Stimulated activated naive CD8-positive, alpha-beta T cell treated with anti-CD3 and anti-CD28 coated beads, Interleukin-15, Interleukin-2, amounts not matched to agents 100 U/mL and 50 U/mL, for 24 hours (primary cell): ENCODE measurements at regions not wholly inside any gene's neighbourhood (a gene's known extent, or its start where the extent isn't known, plus 50 kb on each side); places are given as distances from the start of the nearest gene placed in this dataset.
"Not testable (repeated sequence)": the region's sequence is repeated elsewhere in the genome, so short reads cannot be mapped to it uniquely, and the experiment has no call there.

Experiments
- ATAC-seq: fragments of 150-1000 bp; cut with Tn5 transposase; one replicate; pipeline ENCODE4 v1.10.0; 2021
- DNase-seq: peaks from one replicate; pipeline ENCODE4 v3.0.0; 2021

DNA sequence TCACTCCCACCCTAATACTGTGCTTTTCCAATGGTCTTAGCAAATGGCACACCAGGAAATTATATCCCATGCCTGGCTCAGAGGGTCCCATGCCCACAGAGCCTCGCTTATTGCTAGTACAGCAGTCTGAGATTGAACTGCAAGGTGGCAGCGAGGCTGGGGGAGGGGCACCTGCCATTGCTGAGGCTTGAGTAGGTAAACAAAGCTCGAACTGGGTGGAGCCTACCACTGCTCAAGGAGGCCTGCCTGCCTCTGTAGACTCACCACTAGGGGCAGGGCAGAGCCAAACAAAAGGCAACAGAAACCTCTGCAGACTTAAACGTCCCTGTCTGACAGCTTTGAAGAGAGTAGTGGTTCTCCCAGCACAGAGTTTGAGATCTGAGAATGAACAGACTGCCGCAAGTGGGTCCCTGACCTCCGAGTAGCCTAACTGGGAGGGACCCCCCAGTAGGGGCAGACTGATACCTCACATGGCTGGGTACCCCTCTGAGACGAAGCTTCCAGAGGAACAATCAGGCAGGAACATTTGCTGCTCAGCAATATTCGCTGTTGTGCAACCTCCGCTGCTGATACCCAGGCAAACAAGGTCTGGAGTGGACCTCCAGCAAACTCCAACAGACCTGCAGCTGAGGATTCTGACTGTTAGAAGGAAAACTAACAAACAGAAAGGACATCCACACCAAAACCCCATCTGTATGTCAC, 150.7 kb upstream of the FOXA2 start:
- DNase-seq, ATAC-seq: not testable (repeated sequence)

DNA sequence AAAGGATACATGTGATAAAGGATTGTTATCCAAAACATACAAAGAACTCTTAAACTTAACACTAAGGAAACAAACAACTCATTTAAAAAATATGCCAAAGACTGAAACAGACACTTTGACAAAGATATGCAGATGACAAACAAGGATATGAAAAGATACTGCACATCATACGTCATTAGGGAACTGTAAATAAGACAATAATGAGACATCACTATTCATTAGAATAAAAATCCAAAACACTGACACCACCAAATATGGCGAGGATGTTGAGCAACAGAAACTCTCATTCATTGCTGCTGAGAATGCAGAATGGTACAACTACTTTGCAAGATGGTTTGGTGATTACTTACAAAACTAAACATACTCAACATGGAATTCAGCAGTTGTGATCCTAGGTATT, 156.5 kb upstream of the FOXA2 start:
- ATAC-seq (no peak), DNase-seq (no peak)

DNA sequence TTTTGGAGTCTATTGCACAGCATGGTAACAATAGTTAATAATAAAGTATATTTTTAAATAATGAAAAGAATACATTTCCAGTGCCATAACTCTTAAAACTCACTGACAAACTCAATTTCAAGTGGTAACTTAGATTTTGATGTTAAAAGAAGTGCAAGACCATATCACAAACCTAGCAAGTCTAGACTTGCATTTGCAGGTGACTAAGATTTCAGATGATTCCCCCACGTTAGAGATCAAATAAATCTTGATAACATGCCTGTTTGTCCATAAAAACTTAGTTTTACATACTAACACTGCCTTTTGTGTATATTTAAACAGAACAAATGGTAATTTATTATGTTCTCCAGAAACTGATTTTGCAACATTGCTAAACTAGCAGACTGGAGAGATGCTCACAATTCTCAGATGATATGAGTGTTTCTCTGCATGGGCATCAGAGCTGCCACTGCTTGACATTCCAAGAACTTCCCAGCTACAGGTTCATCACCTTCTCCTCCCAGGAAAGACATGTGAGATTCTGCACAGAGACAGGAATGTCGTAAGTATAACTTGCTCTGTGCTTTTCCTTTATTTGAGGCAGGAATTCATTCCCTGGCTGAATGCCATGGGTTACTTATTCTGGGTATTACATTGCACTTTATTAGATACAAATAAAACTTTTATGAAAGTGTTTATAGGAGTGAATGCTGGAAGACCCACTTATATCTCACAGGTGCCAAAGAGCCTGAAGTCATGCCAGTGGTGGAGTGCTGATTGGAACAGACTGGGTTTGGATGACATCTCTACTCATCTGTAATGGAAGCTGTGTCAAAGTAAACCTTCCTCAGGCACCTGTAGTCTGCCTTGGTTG, 160.2 kb upstream of the FOXA2 start:
- no peak for DNase-seq

DNA sequence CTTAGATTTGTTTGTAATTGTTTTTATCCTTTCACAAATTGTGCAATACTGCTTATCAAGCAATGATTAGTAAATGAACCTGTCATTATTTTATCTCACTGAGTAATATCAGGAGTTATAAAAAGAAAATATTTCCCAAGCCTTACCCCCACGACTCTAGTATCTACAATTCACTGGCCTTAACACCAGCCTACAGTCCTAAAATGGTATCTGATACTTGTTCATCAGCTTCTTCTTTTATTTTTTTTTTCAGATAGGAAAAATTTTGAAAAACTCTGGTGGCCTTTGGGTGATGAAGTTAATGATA, 160.8 kb upstream of the FOXA2 start:
- DNase-seq (no peak), ATAC-seq (no peak)

More for the DNA sequence above, 160.2 kb upstream of the FOXA2 start:
- no peak for ATAC-seq

DNA sequence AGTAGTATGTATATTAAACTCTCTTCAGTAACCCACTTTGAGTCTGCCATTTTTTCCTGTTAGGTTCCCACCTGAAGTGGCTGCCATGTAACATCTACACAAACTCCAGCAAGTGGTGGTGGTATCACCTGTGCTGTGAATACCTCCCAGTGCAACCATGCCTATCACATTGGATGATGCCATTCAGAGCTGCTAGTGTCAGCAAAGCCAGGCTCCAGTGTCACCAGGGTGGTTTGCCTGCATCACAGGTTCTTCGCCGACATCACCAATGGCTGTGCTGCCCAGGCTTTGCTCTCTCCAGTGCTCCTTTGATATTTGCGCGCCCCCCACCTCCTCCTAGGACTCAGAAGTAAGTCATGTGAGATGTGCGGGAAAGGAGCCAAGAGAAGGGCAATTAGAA, 162.6 kb upstream of the FOXA2 start:
- no peak for DNase-seq
- ATAC-seq: no peak

DNA sequence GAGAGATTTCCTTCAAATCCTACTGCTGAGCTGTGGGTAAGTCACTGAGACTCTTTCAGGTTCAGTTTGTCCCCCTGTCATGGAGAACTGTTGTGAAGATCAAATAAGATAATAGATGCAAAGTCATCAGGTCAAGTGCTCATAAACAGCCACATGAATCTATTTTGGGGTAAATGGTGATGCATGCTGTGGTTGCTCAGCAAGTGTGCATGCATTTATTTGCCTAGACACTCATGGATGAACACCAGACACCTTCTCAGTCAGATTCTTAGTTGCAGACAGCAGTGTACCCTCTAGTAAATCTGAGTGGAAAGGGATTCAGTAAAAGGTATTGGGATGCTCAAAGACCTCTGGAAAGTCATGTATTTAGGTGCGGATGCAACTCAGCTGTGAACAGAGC, 168.0 kb upstream of the FOXA2 start:
- no peak for DNase-seq
- no peak for ATAC-seq

DNA sequence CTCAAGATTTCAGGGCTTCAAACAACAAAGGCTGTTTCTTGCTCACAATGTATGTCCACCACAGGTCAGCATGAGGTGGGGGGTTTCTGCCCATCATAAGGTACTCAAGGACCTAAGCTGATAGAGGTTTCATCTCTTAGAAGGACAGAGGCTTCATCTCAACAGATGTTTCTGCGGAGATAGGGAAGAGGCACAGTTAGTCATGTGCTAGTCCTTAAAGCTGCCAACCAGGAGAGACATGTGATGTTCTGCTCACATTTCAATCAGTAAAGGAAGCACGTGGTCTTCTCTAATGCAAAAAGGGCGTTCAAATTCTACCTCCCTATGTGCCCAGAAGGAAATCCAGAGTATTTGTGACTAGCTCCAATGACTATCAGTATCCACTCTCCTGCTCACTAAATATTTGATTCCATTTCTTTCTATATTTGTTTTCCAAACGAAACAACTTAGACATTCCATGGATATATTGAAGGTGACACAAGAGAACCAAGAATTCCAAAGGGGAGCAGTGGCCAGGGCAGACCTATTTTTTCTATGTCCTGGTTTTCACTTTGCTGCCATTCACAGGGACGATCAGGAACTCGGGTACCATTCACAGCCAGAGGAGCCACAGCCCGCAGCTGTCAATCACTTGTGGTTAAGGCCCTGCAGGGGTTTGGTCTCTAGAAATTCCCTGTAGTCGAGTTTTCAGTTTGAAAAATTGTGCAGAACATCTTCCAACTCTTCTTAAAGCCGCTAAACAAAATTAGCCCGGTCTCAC, 173.2 kb upstream of the FOXA2 start:
- DNase-seq (no peak), ATAC-seq (no peak)

- no peak for ATAC-seq
- no peak for DNase-seq
These were observed 174.4 kb upstream of the FOXA2 start for GRCh38 chr20:22758815-22759214.

DNA sequence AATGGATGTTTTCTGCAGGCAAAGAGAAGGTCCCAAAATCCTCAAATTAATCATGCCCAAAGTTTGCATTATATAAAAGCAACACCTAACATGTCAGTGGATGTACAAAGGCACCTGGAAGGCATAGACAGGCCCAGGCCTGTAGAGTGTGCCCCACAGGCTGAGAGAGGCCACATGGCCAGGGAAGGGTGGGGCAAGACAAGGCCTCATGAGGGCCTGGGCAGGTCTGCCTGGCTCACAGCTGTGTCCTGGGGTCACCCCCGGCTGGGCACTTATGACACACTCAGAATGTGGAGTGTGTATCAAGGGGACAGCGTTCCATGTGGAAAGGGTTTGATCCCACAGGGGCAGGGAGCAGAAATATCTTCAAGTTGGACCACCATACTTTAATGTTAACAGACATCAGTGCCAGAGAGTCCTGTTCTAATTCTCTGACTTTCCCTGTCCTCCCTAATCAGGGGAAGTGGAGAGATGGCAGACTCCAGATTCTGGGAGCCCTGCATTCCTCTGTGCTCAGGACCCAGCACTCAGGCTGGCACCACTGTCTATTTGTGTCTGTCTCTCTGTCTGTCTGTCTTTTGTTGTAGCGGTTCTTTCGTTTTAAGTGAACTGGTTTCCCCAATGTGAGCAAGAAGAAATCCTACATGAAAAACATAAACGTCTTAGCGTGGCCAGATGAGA, 178.3 kb upstream of the FOXA2 start:
- no peak for ATAC-seq
- DNase-seq: no peak

- no peak for DNase-seq
These were observed 179.0 kb upstream of the FOXA2 start for GRCh38 chr20:22763257-22763906.

GRCh38 chr20:22768266-22769178, 184.2 kb upstream of the FOXA2 start:
- DNase-seq: no peak
- no peak for ATAC-seq

More at GRCh38 chr20:22763257-22763906, 179.0 kb upstream of the FOXA2 start:
- ATAC-seq: no peak

GRCh38 chr20:22770241-22770800, 185.9 kb upstream of the FOXA2 start:
- DNase-seq: no peak
- no peak for ATAC-seq

DNA sequence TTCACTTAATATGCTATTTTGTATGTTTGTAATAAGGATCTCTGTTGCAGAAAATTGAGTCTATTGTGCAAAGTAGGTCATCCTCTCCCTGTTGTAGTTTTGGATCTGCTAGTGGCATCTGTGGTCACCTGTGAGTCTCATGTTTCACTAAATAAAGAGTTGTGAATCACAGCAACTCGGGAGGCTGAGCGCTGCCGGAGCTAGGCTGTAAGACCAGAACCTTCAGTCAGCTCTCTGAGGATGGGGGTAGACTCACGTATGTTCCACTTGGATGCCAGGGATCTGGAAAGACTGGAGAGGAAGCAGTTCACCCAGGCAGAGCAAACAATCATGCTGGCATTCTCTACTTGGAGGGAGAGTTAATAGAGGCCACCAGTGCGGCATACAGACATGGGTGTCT, 187.3 kb upstream of the FOXA2 start:
- DNase-seq (no peak), ATAC-seq (no peak)

- no peak for DNase-seq
- ATAC-seq: no peak
These were observed 189.0 kb upstream of the FOXA2 start for GRCh38 chr20:22773344-22773743.

DNA sequence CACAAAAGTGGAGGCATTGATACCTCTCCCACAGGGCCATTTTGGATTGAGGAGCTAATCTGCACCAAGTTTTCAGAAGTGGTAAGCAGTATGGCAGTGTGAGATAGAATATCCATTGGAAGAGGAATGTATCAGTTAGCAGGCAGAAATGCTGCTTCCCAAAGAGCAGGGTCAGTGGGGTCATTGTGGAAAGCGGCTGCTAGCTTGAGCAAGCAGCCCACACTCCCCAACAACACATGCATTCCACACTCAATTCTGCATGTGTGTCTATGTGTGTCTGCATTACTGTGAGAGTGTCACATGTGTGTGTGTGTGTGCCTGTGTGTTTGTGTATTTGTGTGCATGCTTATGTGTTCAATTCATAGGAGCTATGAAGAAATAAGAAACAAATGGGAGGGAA, 190.9 kb upstream of the FOXA2 start:
- DNase-seq: no peak
- no peak for ATAC-seq

GRCh38 chr20:22775671-22776139, 191.3 kb upstream of the FOXA2 start:
- DNase-seq (no peak), ATAC-seq (no peak)

DNA sequence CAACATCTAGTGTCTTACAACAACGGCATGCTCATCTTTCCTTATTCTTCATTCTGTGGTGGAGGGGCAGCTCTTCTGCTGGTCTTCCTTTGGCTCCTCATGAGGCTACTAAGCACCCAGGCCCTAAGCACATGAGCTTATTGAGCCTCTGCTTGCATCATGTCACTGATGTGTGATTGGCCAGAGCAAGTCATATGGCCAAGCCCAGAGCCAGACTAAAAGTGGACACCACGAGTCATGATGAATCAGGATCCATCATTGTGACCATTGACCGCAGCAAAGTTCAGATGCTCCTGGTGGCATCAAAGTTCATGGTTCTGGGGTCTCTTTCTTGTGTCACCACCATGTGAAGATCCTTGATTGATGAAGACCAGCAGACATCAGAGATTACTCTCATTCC, 192.0 kb upstream of the FOXA2 start:
- ATAC-seq (no peak), DNase-seq (no peak)

- no peak for DNase-seq
- no peak for ATAC-seq
These were observed 195.5 kb upstream of the FOXA2 start for GRCh38 chr20:22779878-22780277.

DNA sequence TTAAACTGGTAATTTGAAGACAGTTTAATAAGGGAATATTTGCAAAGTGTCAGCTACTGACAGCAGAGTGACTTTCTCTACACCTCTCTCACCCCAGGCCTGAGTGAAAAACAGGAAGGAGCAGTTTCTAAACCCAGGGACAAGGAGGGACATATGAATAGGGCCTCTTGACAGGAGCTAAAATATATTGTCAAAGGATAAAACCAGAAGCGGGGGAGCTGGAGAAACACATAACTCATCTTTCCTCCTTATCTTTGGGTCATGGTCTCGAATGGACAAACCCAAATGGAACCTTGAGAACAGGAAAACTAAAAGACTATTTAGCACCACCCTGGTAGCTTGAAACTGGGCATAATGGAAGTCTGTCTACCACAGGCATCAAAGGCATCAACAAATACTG, 197.5 kb upstream of the FOXA2 start:
- ATAC-seq (no peak), DNase-seq (no peak)

GRCh38 chr20:22789676-22790075, 205.3 kb upstream of the FOXA2 start:
- no peak for ATAC-seq
- no peak for DNase-seq
